VCaP (cell line): ENCODE measurements at regions not wholly inside any gene's neighbourhood (a gene's known extent, or its start where the extent isn't known, plus 50 kb on each side); places are given as distances from the start of the nearest gene placed in this dataset.

Source experiments
- H3K27ac ChIP-seq: fragments of 450-650 bp; 2 replicates; pipeline ENCODE4 v1.5.1; 2017
- CTCF ChIP-seq: fragments of 450-650 bp; conservative IDR thresholded peaks from 2 replicates; pipeline ENCODE4 v1.5.1; 2017; ENCODE audit warnings: mild to moderate bottlenecking, moderate library complexity

DNA sequence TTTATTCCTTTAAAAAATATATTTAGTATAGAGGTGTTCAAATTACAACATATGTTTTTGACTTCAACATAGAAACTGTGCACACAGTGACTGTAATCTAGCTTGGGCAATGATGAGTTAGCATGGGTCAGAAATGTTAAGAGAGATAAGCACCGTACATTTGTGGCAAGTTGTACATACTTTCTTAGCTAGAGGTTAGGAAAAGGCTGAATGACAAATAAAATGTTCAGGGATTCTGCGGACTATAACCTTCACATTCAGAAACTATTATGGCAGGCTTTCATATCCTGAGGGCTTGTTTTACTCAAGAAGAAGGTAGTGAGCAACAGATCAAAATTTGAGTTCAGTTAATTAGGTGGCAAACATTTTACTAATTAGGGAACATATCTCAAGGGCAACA lies 379.7 kb upstream of the EPHA6 start:
- TF ChIP-seq CTCF = no peak
- no peak overlapping the region for H3K27ac ChIP-seq

GRCh38 chr3:96449346-96449745 lies 365.0 kb upstream of the EPHA6 start:
- no peak for TF ChIP-seq CTCF
- H3K27ac ChIP-seq = no peak overlapping the region

GRCh38 chr3:96449803-96450202 lies 364.6 kb upstream of the EPHA6 start:
- no peak overlapping the region for H3K27ac ChIP-seq
- no peak for TF ChIP-seq CTCF

DNA sequence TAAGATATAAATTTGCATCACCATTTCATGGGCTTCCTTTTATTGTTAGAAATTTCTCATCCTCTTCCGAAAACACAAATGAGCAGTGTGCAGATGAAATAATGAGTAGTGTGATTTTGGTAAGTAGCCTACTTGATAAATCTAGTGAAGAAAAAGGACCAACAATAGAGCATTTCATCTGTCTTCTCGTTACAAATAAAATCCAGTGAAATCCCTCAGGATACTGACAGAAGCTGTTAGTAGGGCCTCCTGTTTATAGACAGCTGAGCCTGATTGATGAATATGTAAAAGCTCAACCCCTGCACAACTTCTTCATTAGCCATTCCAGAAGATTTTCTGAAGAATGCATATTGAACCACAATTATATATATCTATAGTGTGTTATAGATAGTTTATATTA lies 363.7 kb upstream of the EPHA6 start:
- H3K27ac ChIP-seq = no peak overlapping the region
- TF ChIP-seq CTCF = no peak

- no peak overlapping the region for H3K27ac ChIP-seq
- no peak for TF ChIP-seq CTCF
Observed at GRCh38 chr3:96465521-96465920, 348.9 kb upstream of the EPHA6 start.

- no peak for TF ChIP-seq CTCF
- H3K27ac ChIP-seq = no peak overlapping the region
Observed at GRCh38 chr3:96466441-96466840, 348.0 kb upstream of the EPHA6 start.

GRCh38 chr3:96467639-96468038 lies 346.8 kb upstream of the EPHA6 start:
- no peak for TF ChIP-seq CTCF
- H3K27ac ChIP-seq = no peak overlapping the region

DNA sequence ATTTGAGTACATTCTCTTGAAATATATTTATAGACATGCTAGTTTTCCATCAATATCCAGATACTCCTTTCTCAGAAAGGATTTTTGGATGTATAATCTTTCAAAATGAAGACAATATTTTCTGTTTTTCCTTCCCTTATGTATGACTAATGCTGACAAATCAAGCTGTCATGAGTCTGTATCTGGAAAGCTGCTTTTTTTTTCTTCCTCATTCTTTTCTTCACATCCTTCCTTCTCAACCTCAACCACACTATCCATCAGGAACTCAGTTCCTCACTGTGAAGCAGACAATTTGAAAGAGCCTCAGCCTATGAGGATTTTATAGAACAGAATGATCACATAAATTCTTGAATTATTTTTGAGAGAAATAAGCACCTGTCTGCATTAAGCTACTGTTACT lies 335.9 kb upstream of the EPHA6 start:
- H3K27ac ChIP-seq = no peak overlapping the region
- TF ChIP-seq CTCF = no peak
